AG09319 (cell line): ENCODE measurements at regions not wholly inside any gene's neighbourhood (a gene's known extent, or its start where the extent isn't known, plus 50 kb on each side); places are given as distances from the start of the nearest gene placed in this dataset.

Experiments
- DNase-seq: peaks from one replicate; pipeline ENCODE4 v3.0.0-alpha.2; 2010; ENCODE audit warnings: low read depth; ENCODE audit errors: extremely low read depth
- CTCF ChIP-seq: IDR thresholded peaks from 2 replicates; pipeline ENCODE4 v1.5.1; 2011; ENCODE audit warnings: low read depth, mild to moderate bottlenecking, inconsistent platforms, low read length, moderate library complexity

GRCh38 chr11:26896719-26897118 is 97.2 kb upstream of the FIBIN start:
- TF ChIP-seq CTCF, result no peak
- no peak for DNase-seq

GRCh38 chr11:26898799-26899198 is 95.1 kb upstream of the FIBIN start:
- DNase-seq, result no peak
- no peak for TF ChIP-seq CTCF

GRCh38 chr11:26901162-26901561 is 92.8 kb upstream of the FIBIN start:
- DNase-seq, result peak; percentile 8
- no peak for TF ChIP-seq CTCF

GRCh38 chr11:26904132-26904531 is 89.8 kb upstream of the FIBIN start:
- DNase-seq, result no peak
- TF ChIP-seq CTCF, result no peak

- no peak for TF ChIP-seq CTCF
- no peak for DNase-seq
Observed at GRCh38 chr11:26904801-26905200, 89.1 kb upstream of the FIBIN start.

GRCh38 chr11:26905368-26905767 is 88.5 kb upstream of the FIBIN start:
- DNase-seq, result no peak
- TF ChIP-seq CTCF, result no peak

GRCh38 chr11:26909515-26909914 is 84.4 kb upstream of the FIBIN start:
- no peak for TF ChIP-seq CTCF
- DNase-seq, result no peak
